ENCODE measurements at regions not wholly inside any gene's neighbourhood (a gene's known extent, or its start where the extent isn't known, plus 50 kb on each side); places are given as distances from the start of the nearest gene placed in this dataset.

GRCh38 chr13:111001636-111002035, 86.8 kb upstream of the ANKRD10 start:
- Histone ChIP-seq H3K27me3 (ENCODE audit: insufficient read depth, low read depth, severe bottlenecking) (peaks cover 99% of the 10 kb centered on the region), H3K36me3 (no peaks in the 10 kb centered on the region), H3K9me3 (ENCODE audit: severe bottlenecking) (peaks cover 4% of the 10 kb centered on the region), H3K27ac (no peak overlapping the region), H3K4me3 (ENCODE audit: low read depth, low read length) (no peak overlapping the region)
- no peak for TF ChIP-seq CTCF (IDR thresholded peaks at IDR 0.05; ENCODE audit: low read depth, low read length)
- no peak for DNase-seq

- TF ChIP-seq CTCF (IDR thresholded peaks at IDR 0.05; ENCODE audit: low read depth, low read length), result no peak
- H3K4me3 ChIP-seq (ENCODE audit: low read depth, low read length), result no peak overlapping the region
- peak; percentile 30 for DNase-seq
Measured at GRCh38 chr13:110993788-110994187, 78.9 kb upstream of the ANKRD10 start.

GRCh38 chr13:110991991-110992508, 77.2 kb upstream of the ANKRD10 start:
- TF ChIP-seq CTCF (IDR thresholded peaks at IDR 0.05; ENCODE audit: low read depth, low read length), result no peak
- no peak for DNase-seq

More at GRCh38 chr13:110993788-110994187, 78.9 kb upstream of the ANKRD10 start:
- no peaks in the 10 kb centered on the region for H3K36me3 ChIP-seq
- H3K27me3 ChIP-seq (ENCODE audit: insufficient read depth, low read depth, severe bottlenecking), result peaks cover 97% of the 10 kb centered on the region
- peaks cover 7% of the 10 kb centered on the region for H3K9me3 ChIP-seq (ENCODE audit: severe bottlenecking)
- H3K27ac ChIP-seq, result no peak overlapping the region

GRCh38 chr13:110989331-110989730, 74.5 kb upstream of the ANKRD10 start:
- no peak for DNase-seq
- Histone ChIP-seq H3K27me3 (ENCODE audit: insufficient read depth, low read depth, severe bottlenecking) (peaks cover 99% of the 10 kb centered on the region), H3K27ac (no peak overlapping the region), H3K36me3 (no peaks in the 10 kb centered on the region), H3K9me3 (ENCODE audit: severe bottlenecking) (peaks cover 10% of the 10 kb centered on the region), H3K4me3 (ENCODE audit: low read depth, low read length) (no peak overlapping the region)
- no peak for TF ChIP-seq CTCF (IDR thresholded peaks at IDR 0.05; ENCODE audit: low read depth, low read length)

More at GRCh38 chr13:110991991-110992508, 77.2 kb upstream of the ANKRD10 start:
- no peak overlapping the region for H3K27ac ChIP-seq
- H3K36me3 ChIP-seq, result no peaks in the 10 kb centered on the region
- H3K4me3 ChIP-seq (ENCODE audit: low read depth, low read length), result no peak overlapping the region
- H3K9me3 ChIP-seq (ENCODE audit: severe bottlenecking), result peaks cover 10% of the 10 kb centered on the region
- peaks cover 97% of the 10 kb centered on the region for H3K27me3 ChIP-seq (ENCODE audit: insufficient read depth, low read depth, severe bottlenecking)

GRCh38 chr13:110985541-110985940, 70.7 kb upstream of the ANKRD10 start:
- Histone ChIP-seq H3K27ac (no peak overlapping the region), H3K9me3 (ENCODE audit: severe bottlenecking) (peaks cover 3% of the 10 kb centered on the region), H3K4me3 (ENCODE audit: low read depth, low read length) (no peak overlapping the region), H3K36me3 (no peaks in the 10 kb centered on the region), H3K27me3 (ENCODE audit: insufficient read depth, low read depth, severe bottlenecking) (peaks cover 99% of the 10 kb centered on the region)
- DNase-seq, result no peak
- no peak for TF ChIP-seq CTCF (IDR thresholded peaks at IDR 0.05; ENCODE audit: low read depth, low read length)

GRCh38 chr13:110984798-110985197, 69.9 kb upstream of the ANKRD10 start:
- no peak for DNase-seq
- H3K9me3 ChIP-seq (ENCODE audit: severe bottlenecking), result peaks cover 3% of the 10 kb centered on the region
- H3K4me3 ChIP-seq (ENCODE audit: low read depth, low read length), result no peak overlapping the region
- no peak for TF ChIP-seq CTCF (IDR thresholded peaks at IDR 0.05; ENCODE audit: low read depth, low read length)
- H3K27me3 ChIP-seq (ENCODE audit: insufficient read depth, low read depth, severe bottlenecking), result peaks cover 100% of the 10 kb centered on the region
- no peaks in the 10 kb centered on the region for H3K36me3 ChIP-seq
- H3K27ac ChIP-seq, result no peak overlapping the region
